ENCODE measurements at regions not wholly inside any gene's neighbourhood (a gene's known extent, or its start where the extent isn't known, plus 50 kb on each side); places are given as distances from the start of the nearest gene placed in this dataset.
A peak's percentile ranks its signal among the peaks of the same experiment; 100 is the strongest.

GRCh38 chr4:170413951-170414350 is 324.2 kb upstream of the AADAT start:
- CTCF ChIA-PET = no interaction called here

GRCh38 chr4:170400361-170400760 is 310.6 kb upstream of the AADAT start:
- POLR2A ChIA-PET = no interaction called here
- Mint-ChIP-seq H3K4me1 (no peaks in the 10 kb centered on the region), H3K4me3 (no peak overlapping the region), H3K9me3 (peaks cover 20% of the 10 kb centered on the region), H3K36me3 (peaks cover 8% of the 10 kb centered on the region), H3K27ac (no peak overlapping the region), H3K27me3 (ENCODE audit: low read depth) (no peaks in the 10 kb centered on the region)
- no peak for TF ChIP-seq E2F4 (CRISPR knock-in tag; IDR thresholded peaks at IDR 0.05; ENCODE audit: borderline replicate concordance, low read depth)
- ATAC-seq (peak; percentile 79), DNase-seq (ENCODE audit: low spot score) (no peak)
- CTCF ChIA-PET = no interaction called here

More at GRCh38 chr4:170413951-170414350, 324.2 kb upstream of the AADAT start:
- Mint-ChIP-seq H3K4me3 (no peak overlapping the region), H3K27ac (no peak overlapping the region), H3K4me1 (no peaks in the 10 kb centered on the region), H3K9me3 (peaks cover 15% of the 10 kb centered on the region; the same call in 1 of the 2 replicates), H3K27me3 (ENCODE audit: low read depth) (no peaks in the 10 kb centered on the region), H3K36me3 (peaks cover 2% of the 10 kb centered on the region; the same call in 1 of the 2 replicates)
- TF ChIP-seq CBFB (CRISPR knock-in tag; IDR thresholded peaks at IDR 0.05; ENCODE audit: low read depth) = no peak
- TF ChIP-seq USF2 (CRISPR knock-in tag; IDR thresholded peaks at IDR 0.05) = no peak
- no peak for TF ChIP-seq E2F5 (CRISPR knock-in tag; IDR thresholded peaks at IDR 0.05)
- TF ChIP-seq ZMAT4 (CRISPR knock-in tag; IDR thresholded peaks at IDR 0.05) = no peak
- DNase-seq (ENCODE audit: low spot score) (no peak), ATAC-seq (no peak)
- POLR2A ChIA-PET = no interaction called here

GRCh38 chr4:170399581-170400293 is 310.0 kb upstream of the AADAT start:
- no peak overlapping the region for H3K27ac Mint-ChIP-seq
- peaks cover 8% of the 10 kb centered on the region for H3K36me3 Mint-ChIP-seq
- H3K9me3 Mint-ChIP-seq = peaks cover 20% of the 10 kb centered on the region
- no peak overlapping the region for H3K4me3 Mint-ChIP-seq
- DNase-seq (ENCODE audit: low spot score) (no peak), ATAC-seq (no peak)
- no peaks in the 10 kb centered on the region for H3K4me1 Mint-ChIP-seq
- ChIA-PET CTCF (no interaction called here), POLR2A (no interaction called here)
- no peaks in the 10 kb centered on the region for H3K27me3 Mint-ChIP-seq (ENCODE audit: low read depth)
- TF ChIP-seq ERG (CRISPR knock-in tag; IDR thresholded peaks at IDR 0.05) (no peak), STAT6 (CRISPR knock-in tag; conservative IDR thresholded peaks at IDR 0.05; ENCODE audit: low read depth) (no peak), ATF6 (CRISPR knock-in tag; IDR thresholded peaks at IDR 0.05) (no peak), NFE2L1 (CRISPR knock-in tag; IDR thresholded peaks at IDR 0.05) (no peak), ARID4B (CRISPR knock-in tag; IDR thresholded peaks at IDR 0.05; ENCODE audit: borderline replicate concordance) (no peak), ZNF512 (CRISPR knock-in tag; IDR thresholded peaks at IDR 0.05; ENCODE audit: borderline replicate concordance) (no peak)
